ENCODE measurements at regions not wholly inside any gene's neighbourhood (a gene's known extent, or its start where the extent isn't known, plus 50 kb on each side); places are given as distances from the start of the nearest gene placed in this dataset.

DNA sequence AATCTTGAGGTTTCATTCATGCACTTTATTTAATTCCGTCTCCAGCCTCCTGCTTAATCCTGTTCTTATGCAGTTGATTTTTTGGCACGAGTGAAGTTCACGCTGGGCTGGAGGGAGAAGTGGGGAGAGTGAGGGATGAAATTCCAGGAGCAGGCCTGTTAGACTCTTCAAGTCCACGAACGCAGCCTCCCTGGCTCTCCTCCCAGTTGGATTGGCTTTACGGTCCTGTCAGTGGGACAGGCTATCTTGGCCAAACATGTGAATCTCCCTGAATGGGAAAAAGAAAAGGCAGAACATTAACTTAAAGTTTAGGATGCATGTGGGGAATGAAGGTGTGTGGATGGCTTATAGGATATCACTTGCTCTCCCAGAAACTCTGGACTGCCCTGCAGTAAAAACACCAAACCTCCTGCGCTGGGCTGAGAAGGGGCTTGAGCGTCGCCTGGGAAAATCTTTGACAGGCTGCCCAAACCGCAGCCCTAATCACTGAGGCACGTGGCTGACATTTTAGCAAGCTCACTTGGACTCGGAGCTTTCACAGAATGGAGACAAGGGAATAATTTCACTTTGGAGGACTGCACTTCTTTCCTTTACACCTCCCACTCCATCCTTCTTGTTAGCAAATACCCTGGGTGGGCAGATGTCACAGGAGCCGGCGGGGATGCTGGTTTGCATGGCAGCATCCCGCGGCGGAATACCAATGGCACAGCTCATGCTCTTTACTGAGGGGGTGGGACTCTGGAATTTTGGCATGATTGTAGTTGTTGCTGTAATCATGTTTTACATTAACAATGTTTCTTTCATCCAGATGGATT lies 93.9 kb downstream of the ACKR3 start:
- TF ChIP-seq, protein P1, sequence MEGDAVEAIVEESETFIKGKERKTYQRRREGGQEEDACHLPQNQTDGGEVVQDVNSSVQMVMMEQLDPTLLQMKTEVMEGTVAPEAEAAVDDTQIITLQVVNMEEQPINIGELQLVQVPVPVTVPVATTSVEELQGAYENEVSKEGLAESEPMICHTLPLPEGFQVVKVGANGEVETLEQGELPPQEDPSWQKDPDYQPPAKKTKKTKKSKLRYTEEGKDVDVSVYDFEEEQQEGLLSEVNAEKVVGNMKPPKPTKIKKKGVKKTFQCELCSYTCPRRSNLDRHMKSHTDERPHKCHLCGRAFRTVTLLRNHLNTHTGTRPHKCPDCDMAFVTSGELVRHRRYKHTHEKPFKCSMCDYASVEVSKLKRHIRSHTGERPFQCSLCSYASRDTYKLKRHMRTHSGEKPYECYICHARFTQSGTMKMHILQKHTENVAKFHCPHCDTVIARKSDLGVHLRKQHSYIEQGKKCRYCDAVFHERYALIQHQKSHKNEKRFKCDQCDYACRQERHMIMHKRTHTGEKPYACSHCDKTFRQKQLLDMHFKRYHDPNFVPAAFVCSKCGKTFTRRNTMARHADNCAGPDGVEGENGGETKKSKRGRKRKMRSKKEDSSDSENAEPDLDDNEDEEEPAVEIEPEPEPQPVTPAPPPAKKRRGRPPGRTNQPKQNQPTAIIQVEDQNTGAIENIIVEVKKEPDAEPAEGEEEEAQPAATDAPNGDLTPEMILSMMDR (conservative IDR thresholded peaks at IDR 0.05): no peak
- no peak for TF ChIP-seq EZH2 (IDR thresholded peaks at IDR 0.05; ENCODE audit: low read depth)
